Suprapubic skin (tissue), 4 donors: ENCODE measurements at regions not wholly inside any gene's neighbourhood (a gene's known extent, or its start where the extent isn't known, plus 50 kb on each side); places are given as distances from the start of the nearest gene placed in this dataset.

Experiments used
- DNase-seq, 2 donors: peaks; one replicate each; pipeline ENCODE4 v3.0.0-alpha.2; 2019; ENCODE audit warnings: low spot score in 2 of 2
- H3K27ac ChIP-seq: fragments of 200-600 bp; sonication (generic); one replicate; pipeline ENCODE4 v1.5.1; 2019
- H3K27me3 ChIP-seq: fragments of 200-600 bp; sonication (generic); one replicate; pipeline ENCODE4 v1.5.1; 2019
- H3K36me3 ChIP-seq: fragments of 200-600 bp; sonication (generic); one replicate; pipeline ENCODE4 v1.5.1; 2019
- H3K4me1 ChIP-seq: fragments of 200-600 bp; sonication (generic); one replicate; pipeline ENCODE4 v1.5.1; 2019
- H3K4me3 ChIP-seq: fragments of 200-600 bp; sonication (generic); one replicate; pipeline ENCODE4 v1.5.1; 2019; ENCODE audit warnings: mild to moderate bottlenecking
- H3K9me3 ChIP-seq: fragments of 200-600 bp; sonication (generic); one replicate; pipeline ENCODE4 v1.5.1; 2019
- CTCF ChIP-seq, 2 donors: fragments of 200-600 bp in 1 of 2; fragments of 450-650 bp in 1 of 2; sonication (generic) in 1 of 2; IDR thresholded peaks; one replicate each; pipeline ENCODE4 v1.5.1; 2016 to 2019; ENCODE audit warnings: antibody characterized with exemption in 2 of 2, mild to moderate bottlenecking in 1 of 2, moderate library complexity in 1 of 2
- EP300 ChIP-seq: sonication (generic); formaldehyde crosslinking; IDR thresholded peaks from one replicate; pipeline ENCODE4 v1.6.1; 2017; ENCODE audit warnings: antibody characterized with exemption
- POLR2A ChIP-seq, 2 donors: fragments of 450-650 bp; IDR thresholded peaks; one replicate each; pipeline ENCODE4 v1.6.1; 2017; ENCODE audit warnings: antibody characterized with exemption in 2 of 2, mild to moderate bottlenecking in 2 of 2, moderate library complexity in 2 of 2
- POLR2AphosphoS5 ChIP-seq, 3 donors: sonication (generic); formaldehyde crosslinking; IDR thresholded peaks; one replicate each; pipeline ENCODE4 v1.6.1; 2017; ENCODE audit warnings: antibody characterized with exemption in 3 of 3
- WGBS: methylation state at CpG from one replicate; pipeline ENCODE4 v1.1.5; 2018; 5-methylcytosine and 5-hydroxymethylcytosine counted together

GRCh38 chr12:115212356-115212755, 528.4 kb upstream of the TBX3 start:
- no peaks in the 10 kb centered on the region for H3K27me3 ChIP-seq
- H3K27ac ChIP-seq, result no peak overlapping the region
- H3K36me3 ChIP-seq, result no peaks in the 10 kb centered on the region
- H3K4me3 ChIP-seq, result no peak overlapping the region
- DNase-seq, result no peak
- no peaks in the 10 kb centered on the region for H3K9me3 ChIP-seq
- H3K4me1 ChIP-seq, result peaks cover 8% of the 10 kb centered on the region
- no peak for TF ChIP-seq CTCF (IDR thresholded peaks at IDR 0.05)
- TF ChIP-seq EP300, result no peak
- TF ChIP-seq POLR2A (IDR thresholded peaks at IDR 0.05), result no peak
- no peak for TF ChIP-seq POLR2AphosphoS5 (IDR thresholded peaks at IDR 0.05)
- 0% methylated on average over 1 of the region's 1 CpG for WGBS

GRCh38 chr12:115210533-115211252, 526.7 kb upstream of the TBX3 start:
- WGBS, result 69% methylated on average over 3 of the region's 3 CpGs
- H3K27me3 ChIP-seq, result no peaks in the 10 kb centered on the region
- no peak for DNase-seq
- no peak overlapping the region for H3K27ac ChIP-seq
- TF ChIP-seq POLR2AphosphoS5 (IDR thresholded peaks at IDR 0.05) (no peak), POLR2A (IDR thresholded peaks at IDR 0.05) (no peak), CTCF (IDR thresholded peaks at IDR 0.05) (no peak), EP300 (no peak)
- H3K4me3 ChIP-seq, result no peak overlapping the region
- no peaks in the 10 kb centered on the region for H3K9me3 ChIP-seq
- no peaks in the 10 kb centered on the region for H3K36me3 ChIP-seq
- peaks cover 8% of the 10 kb centered on the region for H3K4me1 ChIP-seq

- H3K36me3 ChIP-seq, result no peaks in the 10 kb centered on the region
- TF ChIP-seq EP300 (no peak), POLR2AphosphoS5 (IDR thresholded peaks at IDR 0.05) (no peak), POLR2A (IDR thresholded peaks at IDR 0.05) (no peak), CTCF (IDR thresholded peaks at IDR 0.05) (no peak)
- no peak overlapping the region for H3K27ac ChIP-seq
- H3K27me3 ChIP-seq, result no peaks in the 10 kb centered on the region
- no peak for DNase-seq
- H3K4me1 ChIP-seq, result peaks cover 8% of the 10 kb centered on the region
- WGBS, result 91% methylated on average over 8 of the region's 8 CpGs
- no peak overlapping the region for H3K4me3 ChIP-seq
- H3K9me3 ChIP-seq, result no peaks in the 10 kb centered on the region
Observed at GRCh38 chr12:115209230-115209629, 525.3 kb upstream of the TBX3 start.

GRCh38 chr12:115208098-115208497, 524.1 kb upstream of the TBX3 start:
- no peaks in the 10 kb centered on the region for H3K4me1 ChIP-seq
- no peaks in the 10 kb centered on the region for H3K36me3 ChIP-seq
- no peak for DNase-seq
- H3K27ac ChIP-seq, result no peak overlapping the region
- H3K27me3 ChIP-seq, result no peaks in the 10 kb centered on the region
- H3K4me3 ChIP-seq, result no peak overlapping the region
- no peaks in the 10 kb centered on the region for H3K9me3 ChIP-seq
- WGBS, result 91% methylated on average over 6 of the region's 6 CpGs
- TF ChIP-seq POLR2A (IDR thresholded peaks at IDR 0.05) (no peak), CTCF (IDR thresholded peaks at IDR 0.05) (no peak), EP300 (no peak), POLR2AphosphoS5 (IDR thresholded peaks at IDR 0.05) (no peak)

- no peaks in the 10 kb centered on the region for H3K27me3 ChIP-seq
- no peaks in the 10 kb centered on the region for H3K36me3 ChIP-seq
- H3K4me1 ChIP-seq, result no peaks in the 10 kb centered on the region
- no peak overlapping the region for H3K27ac ChIP-seq
- DNase-seq, result no peak
- WGBS, result 97% methylated on average over 6 of the region's 6 CpGs
- no peaks in the 10 kb centered on the region for H3K9me3 ChIP-seq
- H3K4me3 ChIP-seq, result no peak overlapping the region
- TF ChIP-seq POLR2A (IDR thresholded peaks at IDR 0.05) (no peak), CTCF (IDR thresholded peaks at IDR 0.05) (no peak), EP300 (no peak), POLR2AphosphoS5 (IDR thresholded peaks at IDR 0.05) (no peak)
Observed at GRCh38 chr12:115207216-115207915, 523.4 kb upstream of the TBX3 start.
